ENCODE measurements at regions not wholly inside any gene's neighbourhood (a gene's known extent, or its start where the extent isn't known, plus 50 kb on each side); places are given as distances from the start of the nearest gene placed in this dataset.

- TF ChIP-seq, protein P1, sequence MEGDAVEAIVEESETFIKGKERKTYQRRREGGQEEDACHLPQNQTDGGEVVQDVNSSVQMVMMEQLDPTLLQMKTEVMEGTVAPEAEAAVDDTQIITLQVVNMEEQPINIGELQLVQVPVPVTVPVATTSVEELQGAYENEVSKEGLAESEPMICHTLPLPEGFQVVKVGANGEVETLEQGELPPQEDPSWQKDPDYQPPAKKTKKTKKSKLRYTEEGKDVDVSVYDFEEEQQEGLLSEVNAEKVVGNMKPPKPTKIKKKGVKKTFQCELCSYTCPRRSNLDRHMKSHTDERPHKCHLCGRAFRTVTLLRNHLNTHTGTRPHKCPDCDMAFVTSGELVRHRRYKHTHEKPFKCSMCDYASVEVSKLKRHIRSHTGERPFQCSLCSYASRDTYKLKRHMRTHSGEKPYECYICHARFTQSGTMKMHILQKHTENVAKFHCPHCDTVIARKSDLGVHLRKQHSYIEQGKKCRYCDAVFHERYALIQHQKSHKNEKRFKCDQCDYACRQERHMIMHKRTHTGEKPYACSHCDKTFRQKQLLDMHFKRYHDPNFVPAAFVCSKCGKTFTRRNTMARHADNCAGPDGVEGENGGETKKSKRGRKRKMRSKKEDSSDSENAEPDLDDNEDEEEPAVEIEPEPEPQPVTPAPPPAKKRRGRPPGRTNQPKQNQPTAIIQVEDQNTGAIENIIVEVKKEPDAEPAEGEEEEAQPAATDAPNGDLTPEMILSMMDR (conservative IDR thresholded peaks at IDR 0.05; ENCODE audit: low read depth, low read length) = no peak
- TF ChIP-seq POLR2A (IDR thresholded peaks at IDR 0.05; ENCODE audit: low read depth, low read length) = no peak
- no peak for TF ChIP-seq RFX5 (IDR thresholded peaks at IDR 0.05; ENCODE audit: low read depth, low read length)
- TF ChIP-seq USF2 (IDR thresholded peaks at IDR 0.05; ENCODE audit: low read depth, low read length) = no peak
- TF ChIP-seq CEBPB (IDR thresholded peaks at IDR 0.05; ENCODE audit: low read depth, low read length) = no peak
- no peak for TF ChIP-seq RCOR1 (IDR thresholded peaks at IDR 0.05; ENCODE audit: insufficient replicate concordance, low read length)
- TF ChIP-seq, protein P2, sequence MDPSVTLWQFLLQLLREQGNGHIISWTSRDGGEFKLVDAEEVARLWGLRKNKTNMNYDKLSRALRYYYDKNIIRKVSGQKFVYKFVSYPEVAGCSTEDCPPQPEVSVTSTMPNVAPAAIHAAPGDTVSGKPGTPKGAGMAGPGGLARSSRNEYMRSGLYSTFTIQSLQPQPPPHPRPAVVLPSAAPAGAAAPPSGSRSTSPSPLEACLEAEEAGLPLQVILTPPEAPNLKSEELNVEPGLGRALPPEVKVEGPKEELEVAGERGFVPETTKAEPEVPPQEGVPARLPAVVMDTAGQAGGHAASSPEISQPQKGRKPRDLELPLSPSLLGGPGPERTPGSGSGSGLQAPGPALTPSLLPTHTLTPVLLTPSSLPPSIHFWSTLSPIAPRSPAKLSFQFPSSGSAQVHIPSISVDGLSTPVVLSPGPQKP (IDR thresholded peaks at IDR 0.05; ENCODE audit: borderline replicate concordance, low read depth, low read length) = no peak
- TF ChIP-seq BHLHE40 (IDR thresholded peaks at IDR 0.05; ENCODE audit: low read depth, low read length) = no peak
- TF ChIP-seq MAZ (IDR thresholded peaks at IDR 0.05; ENCODE audit: borderline replicate concordance, low read depth, low read length) = no peak
- no peak for TF ChIP-seq SMC3 (IDR thresholded peaks at IDR 0.05; ENCODE audit: low read depth, low read length)
- TF ChIP-seq CHD1 (IDR thresholded peaks at IDR 0.05; ENCODE audit: low read depth, low read length) = no peak
- TF ChIP-seq MAFK (IDR thresholded peaks at IDR 0.05; ENCODE audit: low read depth, low read length) = no peak
- no peak for TF ChIP-seq RAD21 (IDR thresholded peaks at IDR 0.05; ENCODE audit: low read length)
- no peak for TF ChIP-seq FOS (IDR thresholded peaks at IDR 0.05; ENCODE audit: low read depth, low read length)
These were observed 117.0 kb upstream of the COL21A1 start for GRCh38 chr6:56364431-56364826.

Data from IMR-90 (cell line).